ENCODE measurements at regions not wholly inside any gene's neighbourhood (a gene's known extent, or its start where the extent isn't known, plus 50 kb on each side); places are given as distances from the start of the nearest gene placed in this dataset.
"Not testable (repeated sequence)": the region's sequence is repeated elsewhere in the genome, so short reads cannot be mapped to it uniquely, and the experiment has no call there.

- DNase-seq = no peak
These were observed 247.6 kb downstream of the DLL1 start for GRCh38 chr6:170043150-170043819.

GRCh38 chr6:170042596-170043118 is 248.2 kb downstream of the DLL1 start:
- DNase-seq = no peak

GRCh38 chr6:170042123-170042522 is 248.8 kb downstream of the DLL1 start:
- no peak for DNase-seq

GRCh38 chr6:170041526-170041925 is 249.4 kb downstream of the DLL1 start:
- DNase-seq = no peak

GRCh38 chr6:170040906-170041305 is 250.0 kb downstream of the DLL1 start:
- no peak for DNase-seq

- DNase-seq = no peak
These were observed 250.8 kb downstream of the DLL1 start for GRCh38 chr6:170040115-170040500.

GRCh38 chr6:170039156-170040114 is 251.4 kb downstream of the DLL1 start:
- DNase-seq = no peak

GRCh38 chr6:170038708-170039107 is 252.2 kb downstream of the DLL1 start:
- no peak for DNase-seq

- no peak for DNase-seq
These were observed 252.6 kb downstream of the DLL1 start for GRCh38 chr6:170038251-170038650.

- no peak for DNase-seq
These were observed 253.2 kb downstream of the DLL1 start for GRCh38 chr6:170037541-170038250.

GRCh38 chr6:170036916-170037315 is 254.0 kb downstream of the DLL1 start:
- no peak for DNase-seq

- DNase-seq = not testable (repeated sequence)
These were observed 254.5 kb downstream of the DLL1 start for GRCh38 chr6:170036367-170036766.

GRCh38 chr6:170035901-170036304 is 255.0 kb downstream of the DLL1 start:
- no peak for DNase-seq

- no peak for DNase-seq
These were observed 255.8 kb downstream of the DLL1 start for GRCh38 chr6:170035044-170035443.

GRCh38 chr6:170034294-170034693 is 256.6 kb downstream of the DLL1 start:
- peak in 7 of 14 donors; percentile 6 to 28 (median 18) for DNase-seq

- DNase-seq = no peak
These were observed 257.2 kb downstream of the DLL1 start for GRCh38 chr6:170033666-170034065.

GRCh38 chr6:170032706-170033309 is 258.1 kb downstream of the DLL1 start:
- DNase-seq = no peak

GRCh38 chr6:170032197-170032596 is 258.7 kb downstream of the DLL1 start:
- no peak for DNase-seq

- DNase-seq = no peak
These were observed 259.2 kb downstream of the DLL1 start for GRCh38 chr6:170031684-170032121.

- peak in 1 of 14 donors; percentile 27 for DNase-seq
These were observed 259.9 kb downstream of the DLL1 start for GRCh38 chr6:170030821-170031471.

GRCh38 chr6:170030284-170030815 is 260.5 kb downstream of the DLL1 start:
- no peak for DNase-seq

Data from C1 segment of cervical spinal cord (tissue), 14 donors.